Urinary bladder (tissue), 3 donors: ENCODE measurements at regions not wholly inside any gene's neighbourhood (a gene's known extent, or its start where the extent isn't known, plus 50 kb on each side); places are given as distances from the start of the nearest gene placed in this dataset.

ENCODE experiments used
- DNase-seq: peaks from one replicate; pipeline ENCODE4 v3.0.0-alpha.2; 2015; ENCODE audit errors: extremely low spot score
- H3K27ac ChIP-seq: one replicate; pipeline ENCODE4 v1.5.1; 2013; ENCODE audit warnings: low read depth, mild to moderate bottlenecking, moderate library complexity
- H3K36me3 ChIP-seq: one replicate; pipeline ENCODE4 v1.6.1; 2013; ENCODE audit warnings: mild to moderate bottlenecking, moderate library complexity; ENCODE audit not compliant: insufficient read depth
- H3K4me1 ChIP-seq: one replicate; pipeline ENCODE4 v1.6.1; 2013; ENCODE audit warnings: mild to moderate bottlenecking, moderate library complexity; ENCODE audit not compliant: insufficient read depth
- H3K4me3 ChIP-seq: one replicate; pipeline ENCODE4 v1.5.1; 2013; ENCODE audit warnings: low read depth, low read length
- WGBS: extraction: QIAGEN DNeasy Blood & Tissue Kit; methylation state at CpG from one replicate; pipeline ENCODE4 v1.1.7; 2013; 5-methylcytosine and 5-hydroxymethylcytosine counted together
- donor health status: healthy with polysubstance abuse.
- donor health status: healthy.

- H3K36me3 ChIP-seq: no peaks in the 10 kb centered on the region
- no peak overlapping the region for H3K4me3 ChIP-seq
- no peak overlapping the region for H3K27ac ChIP-seq
- 93% methylated on average over 2 of the region's 2 CpGs for WGBS
- no peak for DNase-seq
- no peaks in the 10 kb centered on the region for H3K4me1 ChIP-seq
Measured at GRCh38 chr6:106035655-106036054, 50.5 kb upstream of the PRDM1 start.

GRCh38 chr6:106033806-106034205 lies 52.3 kb upstream of the PRDM1 start:
- Histone ChIP-seq H3K4me3 (no peak overlapping the region), H3K27ac (no peak overlapping the region), H3K4me1 (no peaks in the 10 kb centered on the region), H3K36me3 (no peaks in the 10 kb centered on the region)
- whole genome bisulfite sequencing: 64% methylated on average over 2 of the region's 2 CpGs
- DNase-seq: no peak

- Histone ChIP-seq H3K4me1 (no peaks in the 10 kb centered on the region), H3K4me3 (no peak overlapping the region), H3K36me3 (no peaks in the 10 kb centered on the region), H3K27ac (no peak overlapping the region)
- no peak for DNase-seq
Measured at GRCh38 chr6:106027758-106028157, 58.4 kb upstream of the PRDM1 start.

- no peak for DNase-seq
- no peak overlapping the region for H3K27ac ChIP-seq
- peak overlapping the region; percentile 27 for H3K4me3 ChIP-seq
- WGBS: 21% methylated on average over 17 of the region's 17 CpGs
- H3K4me1 ChIP-seq: no peaks in the 10 kb centered on the region
- H3K36me3 ChIP-seq: no peaks in the 10 kb centered on the region
Measured at GRCh38 chr6:106026748-106027715, 59.1 kb upstream of the PRDM1 start.

GRCh38 chr6:106025655-106026054 lies 60.5 kb upstream of the PRDM1 start:
- no peak overlapping the region for H3K4me3 ChIP-seq
- H3K36me3 ChIP-seq: no peaks in the 10 kb centered on the region
- H3K27ac ChIP-seq: no peak overlapping the region
- DNase-seq: no peak
- no peaks in the 10 kb centered on the region for H3K4me1 ChIP-seq

- Histone ChIP-seq H3K36me3 (no peaks in the 10 kb centered on the region), H3K27ac (no peak overlapping the region), H3K4me3 (no peak overlapping the region), H3K4me1 (no peaks in the 10 kb centered on the region)
- DNase-seq: no peak
- 90% methylated on average over 5 of the region's 5 CpGs for WGBS
Measured at GRCh38 chr6:106022801-106023200, 63.3 kb upstream of the PRDM1 start.

- no peak overlapping the region for H3K27ac ChIP-seq
- no peaks in the 10 kb centered on the region for H3K36me3 ChIP-seq
- H3K4me3 ChIP-seq: no peak overlapping the region
- no peaks in the 10 kb centered on the region for H3K4me1 ChIP-seq
- WGBS: 79% methylated on average over 5 of the region's 5 CpGs
- DNase-seq: no peak
Measured at GRCh38 chr6:106017454-106017853, 68.7 kb upstream of the PRDM1 start.

GRCh38 chr6:106014955-106015354 lies 71.2 kb upstream of the PRDM1 start:
- H3K27ac ChIP-seq: no peak overlapping the region
- H3K36me3 ChIP-seq: no peaks in the 10 kb centered on the region
- H3K4me1 ChIP-seq: no peaks in the 10 kb centered on the region
- WGBS: 38% methylated on average over 2 of the region's 2 CpGs
- H3K4me3 ChIP-seq: no peak overlapping the region
- no peak for DNase-seq

GRCh38 chr6:106011476-106011875 lies 74.7 kb upstream of the PRDM1 start:
- H3K36me3 ChIP-seq: no peaks in the 10 kb centered on the region
- no peaks in the 10 kb centered on the region for H3K4me1 ChIP-seq
- no peak overlapping the region for H3K4me3 ChIP-seq
- DNase-seq: no peak
- 96% methylated on average over 6 of the region's 6 CpGs for WGBS
- H3K27ac ChIP-seq: no peak overlapping the region

GRCh38 chr6:106005954-106006353 lies 80.2 kb upstream of the PRDM1 start:
- Histone ChIP-seq H3K36me3 (no peaks in the 10 kb centered on the region), H3K4me3 (no peak overlapping the region), H3K27ac (no peak overlapping the region), H3K4me1 (no peaks in the 10 kb centered on the region)
- no peak for DNase-seq
- 42% methylated on average over 6 of the region's 6 CpGs for WGBS

GRCh38 chr6:106005013-106005412 lies 81.1 kb upstream of the PRDM1 start:
- Histone ChIP-seq H3K4me1 (no peaks in the 10 kb centered on the region), H3K27ac (peak overlapping the region; percentile 45), H3K36me3 (no peaks in the 10 kb centered on the region), H3K4me3 (no peak overlapping the region)
- DNase-seq: no peak
- WGBS: 70% methylated on average over 1 of the region's 1 CpG

GRCh38 chr6:106003268-106003987 lies 82.7 kb upstream of the PRDM1 start:
- WGBS: 28% methylated on average over 2 of the region's 2 CpGs
- no peak overlapping the region for H3K27ac ChIP-seq
- no peak for DNase-seq
- no peak overlapping the region for H3K4me3 ChIP-seq
- H3K36me3 ChIP-seq: no peaks in the 10 kb centered on the region
- no peaks in the 10 kb centered on the region for H3K4me1 ChIP-seq

- DNase-seq: no peak
- H3K4me1 ChIP-seq: no peaks in the 10 kb centered on the region
- H3K36me3 ChIP-seq: no peaks in the 10 kb centered on the region
- WGBS: 56% methylated on average over 1 of the region's 1 CpG
- no peak overlapping the region for H3K4me3 ChIP-seq
- no peak overlapping the region for H3K27ac ChIP-seq
Measured at GRCh38 chr6:106002005-106002404, 84.1 kb upstream of the PRDM1 start.

- WGBS: 89% methylated on average over 2 of the region's 2 CpGs
- H3K27ac ChIP-seq: no peak overlapping the region
- H3K4me1 ChIP-seq: no peaks in the 10 kb centered on the region
Measured at GRCh38 chr6:106000935-106001334, 85.2 kb upstream of the PRDM1 start.

More at GRCh38 chr6:106000935-106001334, 85.2 kb upstream of the PRDM1 start:
- Histone ChIP-seq H3K4me3 (no peak overlapping the region), H3K36me3 (no peaks in the 10 kb centered on the region)
- no peak for DNase-seq
